ENCODE measurements at regions not wholly inside any gene's neighbourhood (a gene's known extent, or its start where the extent isn't known, plus 50 kb on each side); places are given as distances from the start of the nearest gene placed in this dataset.

DNA sequence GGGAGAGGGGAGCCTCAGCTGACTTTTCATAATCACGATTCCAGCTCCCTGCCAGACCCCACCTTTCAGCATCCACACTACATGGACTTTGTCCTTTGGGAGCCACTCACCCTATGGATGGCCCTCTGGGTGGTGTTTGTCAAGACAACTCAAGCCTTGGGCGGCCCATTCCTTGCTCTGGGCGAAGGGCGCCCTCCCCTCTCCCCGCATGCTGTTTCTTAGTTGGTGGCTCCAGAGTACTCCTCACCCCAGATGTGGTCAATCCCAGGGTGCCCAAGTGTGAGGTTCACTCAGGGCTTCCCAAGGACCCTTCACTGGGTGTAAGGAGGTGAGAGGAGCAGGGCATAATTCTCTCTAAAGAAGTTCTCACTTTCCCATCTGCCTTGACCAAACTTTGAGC is 710.0 kb downstream of the QKI start:
- H3K9me2 ChIP-seq (replicated peaks; ENCODE audit: control insufficient read depth, low read length), result no peaks in the 10 kb centered on the region
- H3K4me3 ChIP-seq (ENCODE audit: low read length), result no peak overlapping the region
- no peak overlapping the region for H3K4me2 ChIP-seq (ENCODE audit: low read length)

DNA sequence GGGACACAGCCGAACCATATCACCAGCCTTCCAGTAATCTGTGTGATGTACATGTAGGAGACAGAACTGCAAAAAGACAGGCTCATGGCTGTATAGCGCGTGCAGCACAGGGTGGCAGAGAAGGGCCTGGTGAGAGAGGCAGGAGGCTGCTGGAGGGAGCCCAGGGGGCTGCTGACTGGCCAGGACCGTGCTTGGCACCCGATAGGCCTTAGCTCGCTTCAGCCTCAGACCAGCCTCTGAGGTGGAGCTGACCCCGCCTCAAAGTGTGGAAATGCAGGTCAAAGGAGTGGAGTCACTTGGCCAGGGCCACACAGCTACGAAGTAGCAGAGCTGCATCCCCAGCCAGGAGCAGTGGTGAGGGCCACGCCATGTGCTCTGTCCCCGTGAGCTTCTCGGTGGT is 707.6 kb downstream of the QKI start:
- no peaks in the 10 kb centered on the region for H4K20me1 ChIP-seq (ENCODE audit: control insufficient read depth, insufficient read depth, low read depth, low read length)
- no peaks in the 10 kb centered on the region for H3F3A ChIP-seq (ENCODE audit: control insufficient read depth, insufficient read depth)
- TF ChIP-seq EZH2phosphoT487 (IDR thresholded peaks at IDR 0.05; ENCODE audit: borderline replicate concordance, low read length) (no peak), CTCF (IDR thresholded peaks at IDR 0.05; ENCODE audit: low read depth, low read length, poor library complexity, severe bottlenecking) (no peak)
- H3K27me3 ChIP-seq (ENCODE audit: control insufficient read depth, low read length), result no peaks in the 10 kb centered on the region
- H3K9me2 ChIP-seq (replicated peaks; ENCODE audit: control insufficient read depth, low read length), result no peaks in the 10 kb centered on the region
- no peaks in the 10 kb centered on the region for H3K9me3 ChIP-seq (ENCODE audit: control insufficient read depth, insufficient read depth, low read length)
- no peak overlapping the region for H3K4me3 ChIP-seq (ENCODE audit: low read length)
- no peak overlapping the region for H3K27ac ChIP-seq (ENCODE audit: low read depth, low read length)
- H3K4me2 ChIP-seq (ENCODE audit: low read length), result no peak overlapping the region
- H3K36me3 ChIP-seq (ENCODE audit: control insufficient read depth, low read length), result no peaks in the 10 kb centered on the region
- no peaks in the 10 kb centered on the region for H3K4me1 ChIP-seq (ENCODE audit: control insufficient read depth, low read length)
- no peaks in the 10 kb centered on the region for H3K79me2 ChIP-seq (ENCODE audit: control insufficient read depth, low read length)

More for the DNA sequence above, 710.0 kb downstream of the QKI start:
- Histone ChIP-seq H4K20me1 (ENCODE audit: control insufficient read depth, insufficient read depth, low read depth, low read length) (no peaks in the 10 kb centered on the region), H3K36me3 (ENCODE audit: control insufficient read depth, low read length) (no peaks in the 10 kb centered on the region), H3K27ac (ENCODE audit: low read depth, low read length) (no peak overlapping the region), H3K27me3 (ENCODE audit: control insufficient read depth, low read length) (no peaks in the 10 kb centered on the region), H3K79me2 (ENCODE audit: control insufficient read depth, low read length) (no peaks in the 10 kb centered on the region), H3K9me3 (ENCODE audit: control insufficient read depth, insufficient read depth, low read length) (no peaks in the 10 kb centered on the region), H3F3A (ENCODE audit: control insufficient read depth, insufficient read depth) (no peaks in the 10 kb centered on the region), H3K4me1 (ENCODE audit: control insufficient read depth, low read length) (no peaks in the 10 kb centered on the region)
- TF ChIP-seq EZH2phosphoT487 (IDR thresholded peaks at IDR 0.05; ENCODE audit: borderline replicate concordance, low read length) (no peak), CTCF (IDR thresholded peaks at IDR 0.05; ENCODE audit: low read depth, low read length, poor library complexity, severe bottlenecking) (no peak)

DNA sequence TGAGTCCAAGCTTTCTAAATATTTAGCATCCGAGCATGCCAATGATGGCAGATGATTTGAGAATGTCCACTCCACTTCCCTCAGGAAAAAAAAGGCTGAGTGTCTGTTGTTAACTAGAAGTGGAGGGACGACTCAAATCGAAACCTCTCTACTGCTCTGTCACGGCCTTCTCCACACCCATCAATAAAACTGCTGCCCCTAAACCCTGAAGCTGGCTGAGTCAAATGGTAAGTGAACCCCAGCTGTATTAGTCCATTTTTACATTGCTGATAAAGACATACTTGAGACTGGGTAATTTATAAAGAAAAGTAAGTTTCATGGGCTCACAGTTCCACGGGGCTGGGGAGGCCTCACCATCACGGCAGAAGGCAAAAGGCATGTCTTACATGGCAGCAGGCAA is 707.0 kb downstream of the QKI start:
- Histone ChIP-seq H4K20me1 (ENCODE audit: control insufficient read depth, insufficient read depth, low read depth, low read length) (no peaks in the 10 kb centered on the region), H3K9me3 (ENCODE audit: control insufficient read depth, insufficient read depth, low read length) (no peaks in the 10 kb centered on the region), H3K9me2 (replicated peaks; ENCODE audit: control insufficient read depth, low read length) (no peaks in the 10 kb centered on the region), H3K4me2 (ENCODE audit: low read length) (no peak overlapping the region), H3K4me1 (ENCODE audit: control insufficient read depth, low read length) (no peaks in the 10 kb centered on the region), H3K79me2 (ENCODE audit: control insufficient read depth, low read length) (no peaks in the 10 kb centered on the region), H3K4me3 (ENCODE audit: low read length) (no peak overlapping the region), H3F3A (ENCODE audit: control insufficient read depth, insufficient read depth) (no peaks in the 10 kb centered on the region), H3K27me3 (ENCODE audit: control insufficient read depth, low read length) (no peaks in the 10 kb centered on the region), H3K36me3 (ENCODE audit: control insufficient read depth, low read length) (no peaks in the 10 kb centered on the region), H3K27ac (ENCODE audit: low read depth, low read length) (no peak overlapping the region)
- TF ChIP-seq EZH2phosphoT487 (IDR thresholded peaks at IDR 0.05; ENCODE audit: borderline replicate concordance, low read length), result no peak
- no peak for TF ChIP-seq CTCF (IDR thresholded peaks at IDR 0.05; ENCODE audit: low read depth, low read length, poor library complexity, severe bottlenecking)

DNA sequence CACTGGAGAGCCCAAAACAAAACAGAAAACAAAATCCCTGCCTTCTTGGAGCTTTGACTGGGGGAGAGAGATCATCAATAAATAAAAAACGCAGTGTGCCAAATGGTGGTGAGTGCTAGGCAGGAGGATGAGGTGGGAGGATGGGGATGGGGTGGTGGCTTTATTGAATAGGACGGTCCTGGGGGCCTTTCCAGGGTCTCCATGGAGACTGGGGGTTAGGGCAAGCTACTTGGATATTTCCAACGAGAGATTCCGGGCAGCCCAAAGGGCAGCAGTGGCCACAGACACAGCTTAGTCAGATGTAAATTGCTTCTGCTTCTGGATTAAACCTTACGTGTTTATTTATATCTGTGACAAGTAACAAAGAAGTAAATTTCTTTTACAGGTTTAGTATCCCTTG is 700.1 kb downstream of the QKI start:
- Histone ChIP-seq H3K9me2 (replicated peaks; ENCODE audit: control insufficient read depth, low read length) (no peaks in the 10 kb centered on the region), H3K27ac (ENCODE audit: low read depth, low read length) (no peak overlapping the region), H4K20me1 (ENCODE audit: control insufficient read depth, insufficient read depth, low read depth, low read length) (no peaks in the 10 kb centered on the region), H3K9me3 (ENCODE audit: control insufficient read depth, insufficient read depth, low read length) (no peaks in the 10 kb centered on the region), H3K79me2 (ENCODE audit: control insufficient read depth, low read length) (no peaks in the 10 kb centered on the region), H3K4me1 (ENCODE audit: control insufficient read depth, low read length) (no peaks in the 10 kb centered on the region), H3K27me3 (ENCODE audit: control insufficient read depth, low read length) (no peaks in the 10 kb centered on the region), H3K4me2 (ENCODE audit: low read length) (no peak overlapping the region), H3K4me3 (ENCODE audit: low read length) (no peak overlapping the region), H3K36me3 (ENCODE audit: control insufficient read depth, low read length) (no peaks in the 10 kb centered on the region), H3F3A (ENCODE audit: control insufficient read depth, insufficient read depth) (no peaks in the 10 kb centered on the region)
- TF ChIP-seq CTCF (IDR thresholded peaks at IDR 0.05; ENCODE audit: low read depth, low read length, poor library complexity, severe bottlenecking) (no peak), EZH2phosphoT487 (IDR thresholded peaks at IDR 0.05; ENCODE audit: borderline replicate concordance, low read length) (no peak)
